Limb (tissue), 2 donors: ENCODE measurements at regions not wholly inside any gene's neighbourhood (a gene's known extent, or its start where the extent isn't known, plus 50 kb on each side); places are given as distances from the start of the nearest gene placed in this dataset.
A peak's percentile ranks its signal among the peaks of the same experiment; 100 is the strongest.

ENCODE experiments used
- DNase-seq, 2 donors: peaks; one replicate each; pipeline ENCODE4 v3.0.0-alpha.2; 2016; ENCODE audit errors: extremely low spot score in 2 of 2

- peak in 1 of 2 donors; percentile 20 for DNase-seq
These were observed 289.1 kb downstream of the PCDH19 start for GRCh38 chrX:100120956-100121355.

- no peak for DNase-seq
These were observed 311.3 kb downstream of the PCDH19 start for GRCh38 chrX:100098660-100099375.

- no peak for DNase-seq
These were observed 319.1 kb downstream of the PCDH19 start for GRCh38 chrX:100090931-100091330.

GRCh38 chrX:100089724-100090123, 320.3 kb downstream of the PCDH19 start:
- no peak for DNase-seq

GRCh38 chrX:100085846-100086245, 324.2 kb downstream of the PCDH19 start:
- DNase-seq, result no peak

GRCh38 chrX:100083211-100083610, 326.9 kb downstream of the PCDH19 start:
- DNase-seq, result no peak

GRCh38 chrX:100081503-100081902, 328.6 kb downstream of the PCDH19 start:
- DNase-seq, result no peak

GRCh38 chrX:100076031-100076430, 334.0 kb downstream of the PCDH19 start:
- DNase-seq, result no peak

- peak in 1 of 2 donors; percentile 2 for DNase-seq
These were observed 337.7 kb downstream of the PCDH19 start for GRCh38 chrX:100072336-100072735.

- no peak for DNase-seq
These were observed 339.7 kb downstream of the PCDH19 start for GRCh38 chrX:100070334-100070849.

- no peak for DNase-seq
These were observed 361.9 kb downstream of the PCDH19 start for GRCh38 chrX:100048156-100048555.
